ENCODE measurements at regions not wholly inside any gene's neighbourhood (a gene's known extent, or its start where the extent isn't known, plus 50 kb on each side); places are given as distances from the start of the nearest gene placed in this dataset.

DNA sequence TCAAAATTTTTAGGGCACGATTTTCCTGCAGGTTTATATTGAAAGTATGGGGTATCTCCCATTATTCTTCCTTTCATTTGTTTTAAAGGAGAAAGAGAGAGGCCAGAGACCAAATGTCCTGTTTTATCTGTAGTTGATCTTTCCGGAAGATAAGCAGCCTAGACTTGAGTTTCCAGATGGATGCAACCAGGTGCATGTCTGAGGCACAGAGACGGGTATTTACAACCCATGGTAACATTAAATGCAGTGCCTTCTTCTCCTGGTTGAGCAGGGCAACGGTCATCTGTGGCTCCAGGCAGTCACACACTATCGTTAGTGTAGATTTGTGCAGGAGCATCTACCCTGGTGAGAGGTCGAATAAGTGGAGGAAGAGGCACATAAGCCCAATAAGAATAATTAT is 1507.1 kb downstream of the UQCRFS1 start:
- DNase-seq = no peak

DNA sequence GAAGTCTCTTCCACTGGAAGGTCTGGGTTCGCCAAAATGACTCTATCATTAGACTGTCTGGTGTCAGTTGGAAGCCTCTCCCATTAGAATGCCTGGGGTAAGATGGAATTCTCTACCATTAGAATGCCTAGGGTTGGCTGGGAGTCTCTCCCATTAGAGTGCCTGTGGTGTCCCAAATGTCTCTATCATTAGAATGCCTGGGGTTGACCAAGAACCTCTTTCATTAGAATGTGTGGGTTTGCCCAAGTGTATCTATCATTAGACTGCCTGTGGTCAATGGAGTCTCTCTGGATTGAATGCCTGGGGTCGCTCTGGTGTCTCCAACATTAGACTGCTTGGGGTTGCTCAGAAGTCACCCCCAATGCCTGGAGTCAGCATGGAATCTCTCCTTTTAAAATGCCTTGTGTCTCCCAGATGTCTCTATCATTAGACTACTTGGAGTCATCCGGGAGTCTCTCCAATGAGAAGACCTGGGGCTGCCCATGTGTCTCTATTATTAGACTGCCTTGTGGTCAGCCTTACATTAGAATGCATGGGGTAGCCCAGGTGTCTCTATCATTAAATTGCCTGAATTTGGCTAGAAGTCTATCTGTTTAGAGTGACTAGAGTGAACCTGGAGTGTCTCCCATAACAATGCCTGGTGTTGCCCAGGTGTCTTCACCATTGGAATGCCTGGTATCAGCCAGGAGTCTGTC is 1518.4 kb downstream of the UQCRFS1 start:
- no peak for DNase-seq

DNA sequence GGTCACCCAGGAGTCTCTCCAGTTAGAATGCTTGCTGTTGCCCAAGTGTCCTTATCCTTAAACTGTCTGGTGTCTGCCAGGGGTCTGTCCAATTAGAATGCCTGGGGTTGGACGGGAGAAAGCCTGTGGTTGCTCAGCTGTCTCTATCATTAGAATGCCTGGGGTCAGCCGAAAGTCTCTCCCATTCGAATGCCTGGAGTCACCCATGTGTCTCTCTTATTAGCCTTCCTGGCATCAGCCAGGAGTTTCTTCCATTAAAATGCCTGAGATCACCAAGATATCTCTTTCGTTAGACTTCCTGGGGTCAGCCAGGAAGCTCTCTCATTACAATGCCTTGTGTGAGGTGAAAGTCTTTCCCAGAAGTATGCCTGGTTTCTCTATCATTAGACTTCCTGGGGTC is 1521.0 kb downstream of the UQCRFS1 start:
- DNase-seq = no peak

DNA sequence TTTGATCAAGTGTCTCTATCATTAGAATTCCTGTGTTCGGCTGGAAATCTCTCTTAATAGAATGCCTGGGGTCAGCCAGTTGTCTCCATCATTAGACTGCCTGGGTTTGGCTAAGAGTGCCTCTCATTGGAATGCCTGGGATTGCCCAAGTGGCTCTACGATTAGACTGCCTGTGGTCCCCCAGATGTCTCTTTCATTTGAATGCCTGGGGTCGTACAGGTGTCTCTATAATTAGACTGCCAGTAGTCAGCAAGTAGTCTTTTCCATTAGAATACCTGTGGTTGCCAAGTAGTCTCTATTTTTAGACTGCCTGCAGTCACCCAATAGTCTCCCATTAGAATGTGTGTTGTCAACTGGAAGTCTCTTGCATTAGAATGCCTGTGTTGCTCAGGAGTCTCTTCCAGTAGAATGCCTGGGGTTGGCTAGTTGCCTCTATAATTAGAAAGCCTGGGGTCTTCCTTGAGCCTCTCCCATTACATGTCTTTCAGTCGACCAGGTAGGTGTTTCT is 1523.2 kb downstream of the UQCRFS1 start:
- no peak for DNase-seq

DNA sequence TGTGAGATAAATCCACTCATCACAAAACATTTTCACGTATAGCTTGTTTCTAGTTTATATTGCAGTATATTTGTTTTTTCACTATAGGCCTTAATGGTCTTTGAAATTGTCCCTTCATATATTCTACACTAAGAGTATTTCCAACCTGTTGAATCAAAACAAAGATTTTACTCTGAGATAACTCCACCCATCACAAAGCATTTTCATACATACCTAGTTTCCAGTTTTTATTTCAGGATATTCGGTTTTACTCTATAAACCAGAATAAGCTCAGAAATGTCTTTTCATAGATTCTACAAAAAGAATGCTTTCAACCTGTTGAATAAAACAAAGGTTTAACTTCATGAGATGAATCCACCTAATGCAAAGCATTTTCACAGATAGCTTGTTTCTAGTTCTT is 1528.7 kb downstream of the UQCRFS1 start:
- no peak for DNase-seq

DNA sequence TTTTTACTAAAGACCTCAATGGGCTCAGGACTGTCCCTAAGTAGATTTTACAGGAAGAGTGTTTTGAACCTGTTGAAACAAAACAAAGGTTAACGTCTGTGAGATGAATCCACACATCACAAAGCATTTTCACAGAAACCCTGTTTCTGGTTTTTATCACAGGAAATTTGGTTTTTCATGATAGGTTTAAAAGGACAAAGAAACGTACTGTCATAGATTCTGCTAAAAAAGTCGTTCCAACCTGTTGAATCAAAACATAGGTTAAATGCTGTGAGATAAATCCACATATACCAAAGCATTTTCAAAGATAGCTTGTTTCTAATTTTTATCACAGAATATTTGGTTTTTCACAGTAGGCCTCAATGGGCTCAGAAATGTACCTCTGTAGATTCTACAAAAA is 1531.0 kb downstream of the UQCRFS1 start:
- no peak for DNase-seq

DNA sequence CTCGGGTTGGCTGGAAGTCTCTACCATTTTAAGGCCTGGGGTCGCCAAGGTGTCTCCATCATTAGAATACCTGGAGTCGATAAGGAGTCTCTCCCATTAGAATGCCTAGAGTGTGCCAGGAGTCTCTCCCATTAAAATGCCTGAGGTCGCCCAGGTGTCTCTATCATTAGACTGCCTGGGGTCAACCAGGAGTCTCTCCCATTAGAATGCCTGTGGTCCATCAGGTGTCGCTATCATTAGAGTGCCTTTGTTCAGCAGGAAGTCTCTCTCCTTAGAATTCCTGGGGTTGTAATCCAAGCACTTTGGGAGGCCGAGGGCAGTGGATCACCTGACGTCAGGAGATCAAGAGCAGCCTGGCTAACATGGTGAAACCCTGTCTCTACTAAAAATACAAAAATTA is 1533.0 kb downstream of the UQCRFS1 start:
- DNase-seq = no peak

DNA sequence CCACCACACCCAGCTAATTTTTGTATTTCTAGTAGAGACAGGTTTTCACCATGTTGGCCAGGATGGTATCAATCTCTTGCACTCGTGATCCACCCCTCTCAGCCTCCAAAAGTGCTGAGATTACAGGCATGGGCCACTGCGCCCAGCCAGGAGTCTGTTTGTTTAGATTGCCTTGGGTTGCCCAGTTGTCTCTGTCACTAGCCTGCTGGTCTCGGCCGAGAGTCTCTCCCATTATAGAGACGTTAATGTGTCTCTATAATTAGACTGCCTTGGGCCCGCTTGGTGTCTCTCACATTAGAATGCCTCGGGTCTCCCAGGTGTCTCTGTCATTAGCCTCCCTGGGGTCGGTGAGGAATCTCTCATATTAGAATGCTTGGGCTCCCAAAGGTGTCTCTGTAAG is 1533.6 kb downstream of the UQCRFS1 start:
- DNase-seq = no peak

DNA sequence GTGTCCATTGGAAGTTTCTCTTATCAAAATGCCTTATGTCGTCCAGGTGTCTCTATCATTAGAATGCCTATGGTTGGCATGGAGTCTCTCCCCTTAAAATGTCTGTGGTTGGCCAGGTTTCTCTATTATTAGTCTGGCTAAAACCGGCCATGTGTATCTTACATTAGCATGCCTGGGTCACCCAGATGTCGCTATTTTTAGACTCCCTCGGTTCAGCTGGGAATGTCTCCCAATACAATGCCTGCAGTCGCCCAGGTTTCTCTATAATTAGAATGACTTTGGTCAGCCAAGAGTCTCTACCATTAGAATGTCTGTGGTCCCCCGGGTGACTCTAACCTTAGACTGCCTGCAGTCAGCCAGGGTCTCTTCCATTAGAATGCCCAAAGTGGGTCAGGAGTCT is 1536.1 kb downstream of the UQCRFS1 start:
- DNase-seq = no peak

DNA sequence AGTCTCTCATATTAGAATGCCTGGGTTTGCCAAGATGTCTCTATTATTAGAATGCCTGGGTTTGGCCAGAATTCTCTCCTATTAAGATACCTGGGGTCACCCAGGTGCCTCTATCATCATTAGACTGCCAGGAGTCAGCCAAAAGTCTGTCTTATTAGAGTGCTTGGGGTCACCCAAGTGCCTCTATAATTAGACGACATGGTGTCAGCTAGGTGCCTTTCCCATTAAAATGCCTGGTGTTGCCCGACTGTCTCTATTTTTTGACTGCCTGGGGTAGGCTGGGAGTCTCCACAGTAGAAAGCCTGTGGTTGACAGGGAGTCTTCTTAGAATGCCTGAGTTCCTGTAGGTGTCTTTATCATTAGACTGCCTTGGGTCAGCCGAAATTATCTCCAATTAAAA is 1536.6 kb downstream of the UQCRFS1 start:
- no peak for DNase-seq

DNA sequence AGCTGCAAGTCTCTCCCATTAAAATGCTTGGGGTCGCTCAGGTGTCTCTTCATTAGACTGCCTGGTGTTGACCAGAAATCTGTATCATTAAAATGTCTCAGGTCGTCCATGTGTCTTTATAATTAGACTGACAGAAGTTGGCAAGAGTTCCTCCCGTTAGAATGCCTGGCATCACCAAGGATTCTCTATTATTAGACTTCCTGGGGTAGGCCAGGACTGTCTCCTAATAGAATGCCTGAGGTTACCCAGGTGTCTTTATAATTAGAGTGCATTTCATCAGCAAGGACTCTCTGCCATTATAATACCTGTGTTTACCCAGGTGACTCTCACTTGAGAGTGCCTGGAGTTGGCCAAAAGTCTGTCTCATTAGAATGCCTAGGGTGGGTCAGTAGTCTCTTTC is 1537.2 kb downstream of the UQCRFS1 start:
- no peak for DNase-seq

DNA sequence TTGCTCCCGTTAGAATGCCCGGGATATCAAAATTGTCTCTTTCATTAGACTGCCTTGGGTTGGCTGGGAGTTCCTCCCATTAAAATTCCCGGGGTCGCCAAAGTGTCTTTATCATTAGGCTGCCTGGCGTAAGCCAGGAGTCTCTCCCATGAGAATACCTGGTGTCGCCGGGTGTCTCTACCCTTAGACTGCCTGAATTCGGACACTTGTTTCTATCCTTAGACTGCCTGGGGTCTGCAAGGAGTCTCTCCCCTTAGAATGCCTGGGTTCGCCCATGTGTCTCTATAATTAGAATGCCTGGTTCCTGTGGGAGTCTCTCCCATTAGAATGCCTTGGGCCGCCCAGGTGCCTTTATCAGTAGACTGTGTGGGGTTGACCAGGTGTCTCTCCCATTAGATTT is 1538.2 kb downstream of the UQCRFS1 start:
- no peak for DNase-seq

DNA sequence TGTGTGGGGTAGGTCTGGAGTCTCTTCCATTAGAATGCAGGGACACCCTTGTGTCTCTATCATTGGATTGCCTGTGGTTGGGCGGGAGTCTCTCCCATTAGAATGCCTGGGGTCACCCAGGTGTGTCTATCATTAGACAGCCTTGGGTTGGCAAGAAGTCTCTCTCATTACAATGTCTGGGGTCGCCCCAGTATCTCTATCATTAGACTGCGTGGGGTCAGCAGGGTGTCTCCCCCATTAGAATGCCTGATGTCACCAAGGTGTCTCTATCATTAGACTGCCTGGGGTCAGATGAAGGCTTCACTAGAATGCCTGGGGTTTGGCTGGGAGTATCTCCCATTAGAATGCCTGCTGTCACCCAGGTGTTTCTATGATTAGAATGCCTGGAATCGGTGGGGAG is 1539.0 kb downstream of the UQCRFS1 start:
- no peak for DNase-seq

DNA sequence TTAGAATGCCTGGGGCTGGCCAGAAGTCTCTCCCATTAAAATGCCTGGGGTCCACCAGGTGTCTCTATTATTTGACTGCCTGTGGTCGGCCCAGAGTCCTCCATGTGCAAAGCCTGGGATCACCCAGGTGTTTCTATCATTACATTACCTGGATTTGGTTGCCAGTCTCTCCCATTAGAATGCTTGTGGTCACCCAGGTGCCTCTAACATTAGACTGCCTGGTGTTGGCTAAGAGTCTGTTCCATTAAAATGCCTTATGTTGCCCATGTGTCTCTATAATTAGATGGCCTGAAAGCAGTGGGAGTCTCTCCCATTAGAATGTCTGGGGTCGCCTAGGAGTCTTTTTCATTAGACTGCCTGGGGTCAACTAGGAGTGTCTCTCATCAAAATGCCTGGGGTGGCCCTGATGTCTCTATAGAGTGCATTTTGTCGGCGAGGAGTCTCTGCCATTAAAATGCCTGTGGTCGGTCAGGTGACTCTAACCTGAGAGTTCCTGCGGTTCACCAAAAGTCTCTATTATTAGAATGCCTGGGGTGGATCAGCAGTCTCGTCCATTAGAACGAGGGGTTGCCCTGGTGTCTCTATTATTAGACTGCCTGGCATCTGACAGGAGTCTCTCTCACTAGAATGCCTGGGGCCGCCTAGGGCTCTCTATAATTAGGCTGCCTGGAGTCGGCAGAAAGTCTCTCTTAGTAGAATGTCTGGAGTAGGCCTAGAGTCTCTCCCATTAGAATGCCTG is 1540.5 kb downstream of the UQCRFS1 start:
- no peak for DNase-seq

DNA sequence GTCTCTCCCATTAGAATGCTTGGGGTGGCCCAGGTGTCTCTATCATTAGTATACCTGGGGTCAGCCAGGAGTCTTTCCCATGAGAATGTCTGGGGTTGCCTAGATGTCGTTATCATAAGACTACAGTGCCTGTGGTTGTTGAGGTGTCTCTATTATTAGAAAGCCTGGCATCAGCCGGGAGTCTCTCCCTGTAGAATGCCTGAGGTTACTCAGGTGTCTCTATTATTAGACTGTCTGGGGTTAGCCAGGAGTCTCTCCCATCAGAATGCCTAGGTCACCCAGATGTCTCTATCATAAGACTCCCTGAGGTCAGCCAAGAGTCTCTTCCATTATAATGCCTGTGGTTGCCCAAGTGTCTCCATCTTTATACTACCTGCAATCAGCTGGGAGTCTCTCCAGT is 1541.1 kb downstream of the UQCRFS1 start:
- DNase-seq = no peak

DNA sequence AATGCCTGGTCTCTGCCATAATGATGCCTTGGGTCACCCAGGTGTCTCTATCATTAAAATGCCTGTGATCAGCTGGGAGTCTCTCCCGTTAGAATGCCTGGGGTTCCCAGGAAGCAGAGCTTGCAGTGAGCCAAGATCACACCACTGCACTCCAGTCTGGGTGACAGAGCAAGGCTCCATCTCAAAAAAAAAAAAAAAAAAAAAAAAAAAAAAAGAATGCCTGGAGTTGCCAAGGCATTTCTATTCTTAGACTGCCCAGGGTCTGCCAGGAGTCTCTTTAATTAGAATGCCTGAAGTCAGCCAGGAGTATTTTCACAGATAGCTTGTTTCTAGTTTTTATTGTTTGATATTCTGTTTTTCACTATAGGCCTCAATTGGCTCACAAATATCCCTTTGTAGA is 1552.5 kb downstream of the UQCRFS1 start:
- DNase-seq = no peak

DNA sequence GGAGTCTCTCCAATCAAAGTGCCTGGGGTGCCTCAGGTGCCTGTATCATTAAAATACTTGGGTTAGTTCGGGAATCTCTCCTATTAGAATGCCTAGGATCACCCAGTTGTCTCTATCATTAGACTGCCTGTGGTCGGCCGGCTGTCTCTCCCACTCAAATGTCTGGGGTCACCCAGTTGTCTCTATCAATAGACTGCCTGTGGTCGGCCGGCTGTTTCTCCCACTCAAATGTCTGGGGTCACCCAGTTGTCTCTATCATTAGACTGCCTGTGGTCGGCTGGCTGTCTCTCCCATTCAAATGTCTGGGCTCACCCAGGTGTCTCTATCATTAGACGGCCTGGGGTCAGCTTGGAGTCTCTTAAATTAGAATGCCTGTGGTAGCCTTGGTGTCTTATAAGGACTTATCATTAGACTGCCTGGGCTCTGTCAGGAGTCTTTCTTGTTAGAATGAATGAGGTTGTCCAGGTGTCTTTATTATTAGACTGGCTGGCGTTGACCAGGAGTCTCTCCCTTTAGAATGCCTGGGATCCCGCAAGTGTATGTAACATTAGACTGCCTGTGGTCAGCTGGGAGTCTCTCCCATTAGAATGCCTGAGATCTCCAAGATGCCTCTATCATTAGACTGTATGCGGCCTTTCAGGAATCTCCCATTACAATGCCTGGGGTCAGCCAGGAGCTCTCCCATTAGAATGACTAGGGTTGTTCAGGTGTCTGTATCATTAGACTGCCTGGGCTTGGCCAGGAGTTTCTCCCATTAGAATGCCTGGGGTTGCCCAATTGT is 1555.5 kb downstream of the UQCRFS1 start:
- DNase-seq = no peak

DNA sequence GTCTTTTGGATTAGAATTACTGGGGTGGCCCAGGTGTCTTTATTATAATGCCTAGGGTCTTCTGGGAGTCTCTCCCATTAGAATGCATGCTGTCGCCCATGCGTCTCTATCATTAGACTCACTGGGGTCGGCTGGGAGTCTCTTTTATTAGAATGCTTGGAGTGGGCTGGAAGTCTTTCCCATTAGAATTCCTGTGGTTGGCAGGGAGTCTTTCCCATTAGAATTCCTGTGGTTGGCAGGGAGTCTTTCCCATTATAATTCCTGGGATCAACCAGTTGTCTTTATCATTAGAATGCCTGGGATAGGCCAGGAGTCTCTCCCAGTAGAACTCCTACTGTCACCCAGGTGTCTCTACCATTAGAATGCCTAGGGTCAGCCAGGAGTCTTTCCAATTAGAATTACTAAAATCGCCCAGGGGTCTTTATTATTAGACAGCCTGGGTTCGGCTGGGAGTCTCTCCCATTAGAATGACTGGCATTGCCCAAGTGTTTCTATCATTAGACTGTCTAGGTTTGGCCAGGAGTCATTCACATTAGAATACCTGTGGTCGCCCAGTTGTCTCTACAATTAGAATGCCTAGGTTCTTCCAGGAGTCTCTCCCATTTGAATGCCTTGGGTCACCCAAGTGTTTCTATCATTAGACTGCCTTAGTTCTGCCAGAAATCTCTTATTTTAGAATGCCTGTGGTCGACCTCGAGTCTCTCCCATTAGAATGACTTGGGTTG is 1558.5 kb downstream of the UQCRFS1 start:
- DNase-seq = no peak

DNA sequence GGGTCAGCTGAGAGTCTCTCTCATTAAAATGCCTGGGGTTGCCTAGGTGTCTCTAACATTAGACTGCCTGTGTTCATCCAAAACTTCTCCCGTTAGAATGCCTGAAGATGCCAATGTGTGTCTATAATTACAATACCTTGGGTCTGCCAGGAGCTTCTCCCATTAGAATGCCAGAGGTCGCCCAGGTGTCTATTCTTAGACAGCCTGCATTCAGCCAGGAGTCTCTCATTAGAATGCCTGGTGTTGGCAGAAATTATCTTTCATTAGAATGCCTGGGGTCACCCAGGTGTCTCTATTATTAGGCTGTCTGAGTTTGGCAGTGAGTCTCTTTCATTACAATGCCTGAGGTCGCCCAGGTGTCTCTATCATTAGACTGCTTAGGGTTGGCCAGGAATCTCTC is 1560.2 kb downstream of the UQCRFS1 start:
- no peak for DNase-seq

DNA sequence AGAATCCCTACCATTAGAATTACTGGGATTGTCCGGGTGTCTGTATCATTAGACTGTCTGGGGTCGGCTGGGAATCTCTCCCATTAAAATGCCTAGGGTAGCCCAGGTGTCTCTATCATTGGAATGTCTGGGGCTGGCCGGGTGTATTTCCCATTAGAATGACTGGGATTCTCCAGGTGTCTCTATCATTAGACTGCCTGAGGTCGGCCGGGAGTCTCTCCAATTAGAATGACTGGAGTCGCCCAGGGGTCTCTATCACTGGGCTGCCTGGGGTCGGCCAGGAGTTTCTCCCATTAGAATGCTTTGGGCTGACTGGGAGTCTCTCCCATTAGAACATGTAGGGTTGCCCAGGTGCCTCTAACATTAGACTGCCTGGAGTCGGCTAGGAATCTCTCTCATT is 1560.7 kb downstream of the UQCRFS1 start:
- no peak for DNase-seq

DNA sequence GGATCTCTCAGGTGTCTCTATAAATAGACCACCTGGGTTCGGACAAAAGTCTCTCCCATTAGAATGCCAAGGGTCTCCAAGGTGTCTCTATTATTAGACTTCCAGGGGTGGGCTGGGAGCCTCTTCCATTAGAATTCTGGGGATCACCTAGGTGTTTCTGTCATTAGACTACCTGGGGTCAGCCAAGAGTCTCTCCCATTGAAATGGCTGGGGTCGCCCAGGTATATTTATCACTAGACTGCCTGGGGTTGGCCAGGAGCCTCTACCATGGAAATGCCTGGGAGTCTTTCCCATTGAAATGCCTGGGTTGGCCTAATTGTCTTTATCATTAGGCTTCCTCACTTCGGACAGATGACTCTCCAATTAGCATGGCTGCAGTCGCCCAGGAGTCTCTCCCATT is 1565.5 kb downstream of the UQCRFS1 start:
- no peak for DNase-seq

DNA sequence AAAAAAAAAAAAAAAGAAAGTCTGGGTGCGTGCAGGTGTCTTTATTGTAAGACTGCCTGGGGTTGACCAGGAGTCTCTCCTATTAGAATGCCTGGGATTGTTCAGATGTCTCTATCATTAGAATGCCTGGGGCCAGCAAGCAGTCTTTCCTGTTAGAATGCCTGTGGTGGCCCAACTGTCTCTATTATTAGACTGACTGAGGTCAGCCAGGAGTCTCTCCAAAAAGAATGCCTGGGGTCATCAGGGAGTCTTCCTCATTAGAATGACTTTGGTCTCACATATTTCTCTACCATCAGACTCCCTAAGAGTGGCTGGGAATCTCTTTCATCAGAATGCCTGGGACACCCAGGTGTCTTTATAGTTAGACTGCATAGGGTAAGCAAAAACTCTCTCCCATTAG is 1577.5 kb downstream of the UQCRFS1 start:
- no peak for DNase-seq

DNA sequence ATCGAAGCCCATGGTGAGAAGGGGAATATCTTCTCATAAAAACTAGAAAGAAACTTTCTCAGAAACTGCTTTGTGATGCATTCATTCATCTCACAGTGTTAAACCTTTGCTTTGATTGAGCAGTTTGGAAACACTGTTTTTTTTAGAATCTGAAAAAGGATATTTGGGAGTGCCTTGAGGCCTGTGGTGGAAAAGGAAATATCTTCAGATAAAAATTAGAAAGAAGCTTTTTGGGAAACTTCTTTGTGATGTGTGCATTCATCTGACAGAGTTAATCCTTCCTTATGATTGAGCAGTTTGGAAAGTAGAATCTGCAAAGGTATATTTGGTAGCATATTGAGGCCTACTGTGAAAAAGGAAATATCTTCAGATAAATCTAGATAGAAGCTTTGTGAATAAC is 1594.9 kb downstream of the UQCRFS1 start:
- DNase-seq = no peak
